Naive thymus-derived CD4-positive, alpha-beta T cell (primary cell): ENCODE measurements at regions not wholly inside any gene's neighbourhood (a gene's known extent, or its start where the extent isn't known, plus 50 kb on each side); places are given as distances from the start of the nearest gene placed in this dataset.
A peak's percentile ranks its signal among the peaks of the same experiment; 100 is the strongest.

Source experiments
- ATAC-seq: fragments of 150-1000 bp; cut with Tn5 transposase; 2 replicates; pipeline ENCODE4 v1.10.0; 2021; ENCODE audit warnings: mild to moderate bottlenecking, moderate library complexity
- CTCF ChIA-PET: fragments of 350-600 bp; sonication (Branson Sonifier 250); formaldehyde crosslinking; loops from one replicate; lab custom pipeline; 2021; ENCODE audit warnings: antibody characterized with exemption; lab: Charles Lee
- POLR2A ChIA-PET: fragments of 350-600 bp; sonication (Branson Sonifier 250); formaldehyde crosslinking; loops from one replicate; lab custom pipeline; 2021; ENCODE audit warnings: antibody characterized with exemption, inconsistent platforms; lab: Charles Lee
- DNase-seq, 9 donors: peaks; one replicate each; pipeline versions ENCODE4 v3.0.0 to v3.0.0-alpha.2; 2020 to 2022; ENCODE audit warnings: mixed read lengths in 1 of 9
- H3K27ac ChIP-seq: one replicate; pipeline ENCODE4 v1.7.0; 2013; ENCODE audit warnings: mild to moderate bottlenecking, low read depth, low read length, moderate library complexity
- H3K27me3 ChIP-seq, 2 donors: one replicate each; pipeline ENCODE4 v1.7.0; 2013; ENCODE audit warnings: low read length in 2 of 2, mild to moderate bottlenecking in 2 of 2, moderate library complexity in 2 of 2; ENCODE audit not compliant: control insufficient read depth in 2 of 2, insufficient read depth in 2 of 2
- H3K36me3 ChIP-seq, 3 experiments: 1 replicate in 2 of 3; 2 replicates in 1 of 3; pipeline ENCODE4 v1.7.0; 2013; ENCODE audit warnings: low read length in 3 of 3, mild to moderate bottlenecking in 3 of 3, moderate library complexity in 1 of 3; ENCODE audit not compliant: insufficient read depth in 3 of 3, control insufficient read depth in 2 of 3
- H3K4me1 ChIP-seq, 2 donors: one replicate each; pipeline ENCODE4 v1.7.0; 2013; ENCODE audit warnings: low read length in 2 of 2, mild to moderate bottlenecking in 2 of 2, moderate library complexity in 1 of 2; ENCODE audit not compliant: control insufficient read depth in 2 of 2, insufficient read depth in 2 of 2
- H3K4me3 ChIP-seq: 2 replicates; pipeline ENCODE4 v1.7.0; 2013; ENCODE audit warnings: mild to moderate bottlenecking, low read length
- H3K9me3 ChIP-seq, 3 experiments: 1 replicate in 2 of 3; 2 replicates in 1 of 3; pipeline ENCODE4 v1.7.0; 2013; ENCODE audit warnings: low read length in 3 of 3; ENCODE audit not compliant: control insufficient read depth in 2 of 3
- H3K27ac Mint-ChIP-seq, 9 donors: one replicate each; pipeline ENCODE4 v1.8.0; 2020 to 2022; ENCODE audit warnings: mixed read lengths in 9 of 9, mild to moderate bottlenecking in 8 of 9, moderate library complexity in 5 of 9, inconsistent platforms in 2 of 9
- H3K27me3 Mint-ChIP-seq, 5 donors: one replicate each; pipeline ENCODE4 v1.8.0; 2021 to 2022; ENCODE audit warnings: mixed read lengths in 5 of 5, mild to moderate bottlenecking in 1 of 5
- H3K36me3 Mint-ChIP-seq, 5 donors: one replicate each; pipeline ENCODE4 v1.8.0; 2020 to 2022; ENCODE audit warnings: mixed read lengths in 5 of 5, mild to moderate bottlenecking in 3 of 5, inconsistent platforms in 1 of 5
- H3K4me1 Mint-ChIP-seq, 7 donors: one replicate each; pipeline ENCODE4 v1.8.0; 2020 to 2022; ENCODE audit warnings: mixed read lengths in 7 of 7, mild to moderate bottlenecking in 3 of 7, inconsistent platforms in 1 of 7
- H3K4me3 Mint-ChIP-seq, 10 donors: one replicate each; pipeline ENCODE4 v1.8.0; 2020 to 2022; ENCODE audit warnings: mild to moderate bottlenecking in 10 of 10, mixed read lengths in 10 of 10, moderate library complexity in 6 of 10, inconsistent platforms in 2 of 10
- H3K9me3 Mint-ChIP-seq, 11 donors: one replicate each; pipeline ENCODE4 v1.8.0; 2020 to 2022; ENCODE audit warnings: mixed read lengths in 11 of 11, mild to moderate bottlenecking in 4 of 11, inconsistent platforms in 1 of 11, moderate library complexity in 1 of 11
- intact Hi-C, 2 donors: fragments of 100-400 bp; cut with micrococcal nuclease; formaldehyde crosslinking; loops; one replicate each; pipeline ENCODE4 v1.15.1; 2023

DNA sequence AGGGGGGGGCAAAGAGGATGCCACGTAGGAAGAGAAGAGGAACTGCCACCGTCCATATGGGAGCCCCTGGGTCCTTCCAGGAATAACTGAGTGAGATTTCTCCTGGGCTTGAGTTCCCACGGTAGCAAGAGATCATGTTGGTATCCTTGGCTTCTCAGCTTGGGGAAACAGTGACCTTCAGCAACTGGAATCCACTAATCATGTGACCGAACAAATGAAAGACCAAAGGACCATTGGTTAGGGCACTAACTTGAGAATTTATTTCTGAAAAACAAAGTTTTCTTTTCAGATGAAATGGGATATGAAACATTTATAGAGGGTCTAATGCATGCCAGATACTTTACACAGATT lies 259.4 kb upstream of the ID2 start:
- peaks cover 5 to 23% (median 9%) of the 10 kb centered on the region in 7 donors for H3K4me1 Mint-ChIP-seq
- CTCF ChIA-PET, result no interaction called here
- POLR2A ChIA-PET, result no interaction called here
- peaks cover 0 to 4% (median 0%) of the 10 kb centered on the region in 11 donors for H3K9me3 Mint-ChIP-seq
- intact Hi-C loops, result no loop called here
- Histone ChIP-seq H3K27me3 (no peaks in the 10 kb centered on the region), H3K27ac (no peak overlapping the region), H3K4me3 (no peak overlapping the region), H3K4me1 (peaks cover 0 to 9% of the 10 kb centered on the region in 2 donors), H3K36me3 (no peaks in the 10 kb centered on the region), H3K9me3 (no peaks in the 10 kb centered on the region)
- no peak for ATAC-seq
- no peak overlapping the region for H3K27ac Mint-ChIP-seq
- H3K4me3 Mint-ChIP-seq, result no peak overlapping the region
- H3K36me3 Mint-ChIP-seq, result peaks cover 0 to 12% (median 0%) of the 10 kb centered on the region in 5 donors
- H3K27me3 Mint-ChIP-seq, result peaks cover 0 to 24% (median 6%) of the 10 kb centered on the region in 5 donors
- DNase-seq, result no peak

DNA sequence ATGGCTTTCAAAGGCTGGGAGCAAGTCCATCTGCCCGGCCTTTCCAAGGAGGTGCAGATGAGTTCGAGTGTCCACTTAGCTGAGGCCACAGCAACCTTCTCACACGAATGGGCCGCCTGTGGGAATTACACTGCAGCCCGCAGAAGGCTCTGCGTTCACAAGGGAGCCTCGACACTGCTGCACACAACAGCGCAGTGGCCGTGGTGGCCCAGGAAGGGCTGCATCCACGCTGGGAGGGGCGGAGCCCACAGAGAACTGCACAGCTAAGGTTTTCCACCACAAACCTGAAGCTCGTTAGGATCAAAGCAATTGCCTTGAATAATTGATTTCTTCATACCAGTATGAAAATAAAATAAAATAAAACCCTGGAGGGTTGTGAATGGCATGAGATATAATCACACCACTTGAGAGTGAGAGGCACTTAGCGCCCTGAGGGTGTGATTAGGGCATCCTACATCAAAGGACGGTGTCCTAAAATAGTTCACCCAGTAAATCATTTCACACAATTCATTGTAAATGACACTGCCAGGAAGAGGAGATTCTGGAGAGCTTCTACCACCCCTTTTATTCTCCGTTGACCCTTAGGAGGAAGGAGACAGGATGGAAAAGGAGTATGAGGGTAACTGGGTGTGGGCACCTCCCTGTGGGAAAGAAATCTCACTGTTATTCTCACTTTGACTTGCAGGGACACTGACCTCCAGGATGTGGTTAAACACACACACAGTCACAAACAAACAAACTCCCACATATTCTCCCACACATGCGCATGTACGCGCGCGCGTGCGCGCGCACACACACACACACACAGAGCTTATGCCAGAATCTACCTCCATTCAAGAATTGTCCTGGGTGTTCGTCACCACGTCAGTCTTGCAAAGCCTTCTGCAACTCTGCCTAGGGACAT lies 256.6 kb upstream of the ID2 start:
- CTCF ChIA-PET, result no interaction called here
- peaks cover 0 to 15% (median 6%) of the 10 kb centered on the region in 5 donors for H3K27me3 Mint-ChIP-seq
- peak overlapping the region in 3 of 9 donors; percentile 36 to 90 (median 71) for H3K27ac Mint-ChIP-seq
- peak; percentile 41 for ATAC-seq
- peak overlapping the region in 2 of 10 donors; percentile 16 to 31 for H3K4me3 Mint-ChIP-seq
- Histone ChIP-seq H3K36me3 (no peaks in the 10 kb centered on the region), H3K9me3 (no peaks in the 10 kb centered on the region), H3K27me3 (no peaks in the 10 kb centered on the region), H3K4me3 (no peak overlapping the region), H3K27ac (no peak overlapping the region), H3K4me1 (peaks cover 0 to 9% of the 10 kb centered on the region in 2 donors)
- peaks cover 0 to 2% (median 0%) of the 10 kb centered on the region in 11 donors for H3K9me3 Mint-ChIP-seq
- H3K36me3 Mint-ChIP-seq, result peaks cover 0 to 5% (median 0%) of the 10 kb centered on the region in 5 donors
- peaks cover 5 to 27% (median 10%) of the 10 kb centered on the region in 7 donors for H3K4me1 Mint-ChIP-seq
- peak in 1 of 9 donors; percentile 36 for DNase-seq
- intact Hi-C loops, result no loop called here
- POLR2A ChIA-PET, result no interaction called here

DNA sequence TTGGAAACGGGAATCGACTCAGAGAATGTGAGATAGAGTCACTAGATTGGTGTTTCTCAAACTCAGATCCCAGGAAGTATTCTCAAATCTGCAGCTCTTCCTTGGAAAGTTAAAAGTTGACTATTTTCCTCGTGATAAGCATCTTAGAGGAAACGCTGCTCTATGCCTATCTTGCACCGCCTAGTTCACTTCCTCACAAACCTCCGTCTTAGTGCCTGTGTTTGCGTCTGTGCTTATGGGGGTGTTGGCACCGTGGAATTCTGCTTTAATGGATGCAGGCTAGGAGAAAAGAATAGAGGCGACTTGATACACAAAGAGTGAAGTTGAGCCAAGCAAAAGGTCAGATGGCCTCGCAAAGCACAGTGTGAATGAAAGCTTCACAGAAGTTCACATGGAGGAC lies 255.3 kb upstream of the ID2 start:
- no peak overlapping the region for H3K27ac ChIP-seq
- Mint-ChIP-seq H3K9me3 (peaks cover 0 to 2% (median 0%) of the 10 kb centered on the region in 11 donors), H3K36me3 (peaks cover 0 to 8% (median 0%) of the 10 kb centered on the region in 5 donors), H3K27ac (no peak overlapping the region), H3K4me1 (peaks cover 5 to 30% (median 12%) of the 10 kb centered on the region in 7 donors), H3K4me3 (no peak overlapping the region), H3K27me3 (peaks cover 0 to 13% (median 2%) of the 10 kb centered on the region in 5 donors)
- no peaks in the 10 kb centered on the region for H3K36me3 ChIP-seq
- H3K4me3 ChIP-seq, result no peak overlapping the region
- POLR2A ChIA-PET, result no interaction called here
- DNase-seq (no peak), ATAC-seq (peak; percentile 45)
- CTCF ChIA-PET, result no interaction called here
- no peaks in the 10 kb centered on the region for H3K9me3 ChIP-seq
- H3K27me3 ChIP-seq, result no peaks in the 10 kb centered on the region
- intact Hi-C loops, result no loop called here
- peaks cover 0 to 9% of the 10 kb centered on the region in 2 donors for H3K4me1 ChIP-seq

DNA sequence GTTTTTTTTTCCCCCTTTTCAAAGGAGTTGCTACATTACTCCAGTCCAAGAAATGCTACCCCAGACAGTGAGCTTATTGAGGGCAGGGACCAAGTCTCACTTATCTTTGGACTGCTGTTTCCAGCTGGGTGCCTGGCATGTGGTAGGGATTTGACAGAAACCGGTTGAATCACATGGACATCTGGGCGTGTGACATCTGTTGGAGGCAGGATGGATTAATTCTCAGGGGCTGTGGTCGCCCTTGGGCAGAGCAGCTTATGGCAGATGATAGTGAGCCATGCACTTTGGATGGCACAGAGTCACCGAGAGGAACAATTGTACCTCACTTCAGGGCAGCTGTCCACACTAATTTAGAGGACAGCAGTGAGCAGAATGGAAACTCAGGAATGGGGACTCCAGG lies 254.6 kb upstream of the ID2 start:
- Mint-ChIP-seq H3K4me1 (peaks cover 5 to 30% (median 11%) of the 10 kb centered on the region in 7 donors), H3K27me3 (peaks cover 0 to 8% (median 2%) of the 10 kb centered on the region in 5 donors), H3K9me3 (peaks cover 0 to 2% (median 0%) of the 10 kb centered on the region in 11 donors), H3K27ac (no peak overlapping the region), H3K4me3 (no peak overlapping the region), H3K36me3 (peaks cover 0 to 10% (median 0%) of the 10 kb centered on the region in 5 donors)
- Histone ChIP-seq H3K36me3 (no peaks in the 10 kb centered on the region), H3K27me3 (no peaks in the 10 kb centered on the region), H3K4me1 (peaks cover 0 to 9% of the 10 kb centered on the region in 2 donors), H3K4me3 (no peak overlapping the region), H3K9me3 (no peaks in the 10 kb centered on the region), H3K27ac (no peak overlapping the region)
- DNase-seq, result no peak
- intact Hi-C loops, result no loop called here
- POLR2A ChIA-PET, result interaction anchor here (0.6 kb wide), 1 partner anchor 1488 kb away, joined by 4 read pairs; no protein-coding TSS in a partner anchor
- CTCF ChIA-PET, result no interaction called here
- ATAC-seq, result no peak

DNA sequence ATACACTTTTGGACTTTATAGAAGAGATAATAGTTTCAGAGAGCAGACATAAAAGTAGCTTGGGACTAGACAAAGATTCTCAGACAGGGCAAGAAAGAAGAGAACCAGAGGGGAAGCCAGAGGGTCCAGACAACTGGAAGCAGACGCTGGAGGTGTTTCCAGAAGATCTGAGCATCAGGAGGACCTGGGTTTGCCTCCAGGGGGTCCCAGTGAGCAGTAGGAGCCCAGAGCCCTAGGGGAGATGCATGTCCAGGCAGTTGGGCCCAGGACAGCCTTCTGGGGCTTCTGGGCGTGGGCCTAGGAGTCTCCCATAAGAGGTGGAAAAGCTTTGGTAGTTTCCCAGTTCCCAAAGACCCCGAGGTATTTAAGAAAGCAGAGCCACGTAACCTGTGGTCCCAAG lies 251.2 kb upstream of the ID2 start:
- H3K4me3 ChIP-seq, result no peak overlapping the region
- POLR2A ChIA-PET, result no interaction called here
- Mint-ChIP-seq H3K4me1 (peaks cover 16 to 36% (median 23%) of the 10 kb centered on the region in 7 donors), H3K27me3 (no peaks in the 10 kb centered on the region), H3K4me3 (no peak overlapping the region), H3K36me3 (peaks cover 0 to 13% (median 0%) of the 10 kb centered on the region in 5 donors), H3K27ac (no peak overlapping the region), H3K9me3 (peaks cover 0 to 3% (median 0%) of the 10 kb centered on the region in 11 donors)
- intact Hi-C loops, result no loop called here
- no peak for DNase-seq
- H3K4me1 ChIP-seq, result peaks cover 4 to 16% of the 10 kb centered on the region in 2 donors
- CTCF ChIA-PET, result interaction anchor here (1.2 kb wide), 1 partner anchor 8 kb away, joined by 3 read pairs; no protein-coding TSS in a partner anchor
- no peak for ATAC-seq
- no peak overlapping the region for H3K27ac ChIP-seq
- no peaks in the 10 kb centered on the region for H3K9me3 ChIP-seq
- no peaks in the 10 kb centered on the region for H3K36me3 ChIP-seq
- H3K27me3 ChIP-seq, result no peaks in the 10 kb centered on the region

DNA sequence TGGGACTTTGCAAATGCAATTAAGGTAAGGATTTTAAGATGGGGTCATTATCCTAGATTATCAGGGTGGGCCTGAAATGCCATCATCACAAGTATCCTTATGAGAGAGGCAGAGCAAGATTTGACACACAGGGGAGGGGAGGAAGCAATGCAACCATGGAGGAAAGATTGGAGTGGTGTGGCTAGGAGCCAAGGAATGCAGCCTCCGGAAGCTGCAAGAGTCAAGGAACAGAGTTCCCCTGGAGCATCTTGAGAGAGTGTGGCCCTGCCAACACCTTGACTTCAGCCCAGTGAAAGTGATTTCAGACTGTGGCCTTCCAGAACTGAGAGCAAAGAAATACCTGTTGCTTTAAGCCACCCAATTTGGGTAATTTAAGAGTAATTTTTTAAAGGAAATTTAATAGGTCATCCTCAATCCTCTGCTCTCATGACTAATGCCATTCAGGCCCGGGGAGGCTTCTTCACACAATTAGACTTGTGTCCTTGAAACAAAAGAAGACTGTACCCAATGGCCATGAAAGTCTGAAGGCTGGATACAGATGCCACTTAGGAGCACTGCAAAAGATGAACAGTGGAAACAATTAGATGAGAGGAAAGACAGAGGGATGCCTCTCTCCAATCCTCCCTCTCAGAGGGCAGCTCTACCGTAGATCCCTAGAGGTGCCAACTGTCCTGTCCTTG lies 250.3 kb upstream of the ID2 start:
- Histone ChIP-seq H3K9me3 (no peaks in the 10 kb centered on the region), H3K4me1 (peaks cover 4 to 10% of the 10 kb centered on the region in 2 donors), H3K27me3 (no peaks in the 10 kb centered on the region), H3K27ac (no peak overlapping the region), H3K36me3 (no peaks in the 10 kb centered on the region), H3K4me3 (no peak overlapping the region)
- ChIA-PET CTCF (no interaction called here), POLR2A (no interaction called here)
- Mint-ChIP-seq H3K4me3 (no peak overlapping the region), H3K9me3 (peaks cover 0 to 3% (median 0%) of the 10 kb centered on the region in 11 donors), H3K27me3 (no peaks in the 10 kb centered on the region), H3K4me1 (peaks cover 9 to 30% (median 19%) of the 10 kb centered on the region in 7 donors), H3K27ac (peak overlapping the region in 1 of 9 donors; percentile 16), H3K36me3 (peaks cover 0 to 14% (median 0%) of the 10 kb centered on the region in 5 donors)
- intact Hi-C loops, result loop anchor here in 1 of 2 donors (2.0 kb wide), 1 partner anchor 25 kb away; no protein-coding TSS in a partner anchor
- DNase-seq (no peak), ATAC-seq (no peak)
